ENCODE measurements at regions not wholly inside any gene's neighbourhood (a gene's known extent, or its start where the extent isn't known, plus 50 kb on each side); places are given as distances from the start of the nearest gene placed in this dataset.

GRCh38 chr7:26441002-26441521 is 149.4 kb downstream of the SNX10 start:
- TF ChIP-seq, protein P1, sequence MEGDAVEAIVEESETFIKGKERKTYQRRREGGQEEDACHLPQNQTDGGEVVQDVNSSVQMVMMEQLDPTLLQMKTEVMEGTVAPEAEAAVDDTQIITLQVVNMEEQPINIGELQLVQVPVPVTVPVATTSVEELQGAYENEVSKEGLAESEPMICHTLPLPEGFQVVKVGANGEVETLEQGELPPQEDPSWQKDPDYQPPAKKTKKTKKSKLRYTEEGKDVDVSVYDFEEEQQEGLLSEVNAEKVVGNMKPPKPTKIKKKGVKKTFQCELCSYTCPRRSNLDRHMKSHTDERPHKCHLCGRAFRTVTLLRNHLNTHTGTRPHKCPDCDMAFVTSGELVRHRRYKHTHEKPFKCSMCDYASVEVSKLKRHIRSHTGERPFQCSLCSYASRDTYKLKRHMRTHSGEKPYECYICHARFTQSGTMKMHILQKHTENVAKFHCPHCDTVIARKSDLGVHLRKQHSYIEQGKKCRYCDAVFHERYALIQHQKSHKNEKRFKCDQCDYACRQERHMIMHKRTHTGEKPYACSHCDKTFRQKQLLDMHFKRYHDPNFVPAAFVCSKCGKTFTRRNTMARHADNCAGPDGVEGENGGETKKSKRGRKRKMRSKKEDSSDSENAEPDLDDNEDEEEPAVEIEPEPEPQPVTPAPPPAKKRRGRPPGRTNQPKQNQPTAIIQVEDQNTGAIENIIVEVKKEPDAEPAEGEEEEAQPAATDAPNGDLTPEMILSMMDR (IDR thresholded peaks at IDR 0.05), result no peak
- no peak for TF ChIP-seq POLR2A (IDR thresholded peaks at IDR 0.05)
